Right kidney (tissue), 1 donor: ENCODE measurements at regions not wholly inside any gene's neighbourhood (a gene's known extent, or its start where the extent isn't known, plus 50 kb on each side); places are given as distances from the start of the nearest gene placed in this dataset.
"Not testable (repeated sequence)": the region's sequence is repeated elsewhere in the genome, so short reads cannot be mapped to it uniquely, and the experiment has no call there.

ENCODE experiments used
- DNase-seq: peaks from one replicate; pipeline ENCODE4 v3.0.0-alpha.2; 2016

- no peak for DNase-seq
These were observed 215.4 kb upstream of the PRSS1 start for GRCh38 chr7:142533920-142534319.

- DNase-seq: no peak
These were observed 219.7 kb upstream of the PRSS1 start for GRCh38 chr7:142529591-142529990.

DNA sequence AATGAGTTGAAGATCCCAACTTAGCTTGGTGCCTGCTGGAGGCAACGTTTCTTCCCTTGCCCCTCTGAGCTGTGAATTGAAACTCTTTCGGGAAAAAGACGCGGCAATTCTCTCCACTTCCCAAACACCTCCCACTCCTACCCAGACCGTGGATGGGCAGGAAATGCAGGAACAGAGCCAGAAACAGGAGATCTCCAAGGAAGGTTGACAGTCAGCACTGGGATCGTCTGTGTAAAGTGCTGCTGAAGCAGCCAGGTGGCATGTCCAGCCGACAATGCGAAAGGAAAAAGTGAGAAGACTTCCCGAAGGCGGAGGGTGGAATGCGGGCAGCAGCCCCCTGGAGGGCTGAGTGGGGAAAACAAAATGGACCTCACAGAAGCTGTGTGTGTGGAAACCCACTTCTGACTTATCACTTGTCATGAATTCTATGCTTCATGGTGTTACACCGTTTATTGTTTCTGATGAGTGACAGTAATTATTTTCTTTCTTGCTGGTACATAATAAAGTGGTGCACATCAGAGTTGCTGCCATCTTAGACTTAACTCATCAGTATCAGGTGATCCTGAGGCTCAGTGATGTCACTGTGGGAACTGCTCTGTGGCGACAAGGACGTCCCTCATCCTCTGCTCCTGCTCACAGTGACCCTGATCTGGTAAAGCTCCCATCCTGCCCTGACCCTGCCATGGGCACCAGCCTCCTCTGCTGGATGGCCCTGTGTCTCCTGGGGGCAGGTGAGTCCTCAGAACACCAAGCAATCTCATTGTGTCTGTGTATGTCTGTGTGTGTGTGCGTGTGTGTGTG, 220.5 kb upstream of the PRSS1 start:
- no peak for DNase-seq

- DNase-seq: no peak
These were observed 225.3 kb upstream of the PRSS1 start for GRCh38 chr7:142523821-142524460.

DNA sequence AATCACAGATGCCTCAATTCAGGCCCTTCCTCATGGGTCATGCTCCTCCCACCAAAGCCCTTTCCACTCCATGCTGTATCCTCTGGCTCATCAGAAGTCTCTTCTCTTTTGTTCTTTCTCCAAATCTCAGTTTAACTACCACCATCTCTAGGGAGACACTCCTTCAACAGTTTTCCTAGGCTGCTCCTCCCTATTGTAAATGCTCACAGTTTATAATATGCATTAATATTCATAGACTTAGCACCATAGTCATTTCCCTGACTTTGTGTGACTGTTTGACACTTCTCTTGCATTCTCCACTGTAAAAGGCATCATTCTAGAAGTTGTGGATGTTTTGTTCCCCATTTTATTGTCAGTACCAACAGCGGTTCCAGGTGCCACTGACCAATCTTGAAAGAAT, 226.5 kb upstream of the PRSS1 start:
- no peak for DNase-seq

DNA sequence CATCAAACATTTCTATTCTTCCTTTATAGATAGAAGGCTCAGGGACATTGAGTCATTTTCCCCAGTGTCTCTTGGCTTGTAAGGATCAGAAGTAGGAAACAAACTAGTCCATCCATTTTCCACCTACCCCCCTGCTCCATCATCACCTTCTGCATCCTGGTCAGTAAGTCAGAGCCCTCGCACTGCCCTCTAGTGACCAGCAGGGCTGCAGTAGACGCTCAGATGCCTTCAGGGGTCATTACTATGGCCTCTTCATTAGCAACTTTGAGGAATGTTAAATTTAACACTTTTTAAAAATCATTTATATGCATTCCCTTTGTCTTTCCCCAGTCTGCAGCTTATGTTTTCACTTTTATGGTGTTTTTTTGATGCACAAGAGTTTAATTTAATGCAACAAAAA, 228.4 kb upstream of the PRSS1 start:
- DNase-seq: not testable (repeated sequence)

DNA sequence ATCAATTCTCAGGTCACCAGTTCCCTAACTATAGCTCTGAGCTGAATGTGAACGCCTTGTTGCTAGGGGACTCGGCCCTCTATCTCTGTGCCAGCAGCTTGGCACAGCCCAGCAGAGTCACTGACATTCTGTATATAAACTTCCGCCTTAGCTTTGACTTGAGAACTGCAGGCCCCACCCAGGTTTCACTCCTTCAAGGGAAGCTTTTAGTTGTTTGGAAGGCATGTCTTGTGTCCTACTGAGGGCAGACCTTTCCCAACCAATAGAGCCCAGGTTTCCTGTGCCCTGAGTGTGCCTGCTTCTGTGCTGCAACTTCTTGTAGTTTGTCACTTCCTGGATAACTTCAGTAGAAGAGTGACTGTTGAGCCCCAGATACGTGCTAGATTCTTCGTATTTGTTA, 228.8 kb upstream of the PRSS1 start:
- not testable (repeated sequence) for DNase-seq

- DNase-seq: no peak
These were observed 229.9 kb upstream of the PRSS1 start for GRCh38 chr7:142519079-142520078.

GRCh38 chr7:142516038-142516501, 233.2 kb upstream of the PRSS1 start:
- peak; percentile 34 for DNase-seq

DNA sequence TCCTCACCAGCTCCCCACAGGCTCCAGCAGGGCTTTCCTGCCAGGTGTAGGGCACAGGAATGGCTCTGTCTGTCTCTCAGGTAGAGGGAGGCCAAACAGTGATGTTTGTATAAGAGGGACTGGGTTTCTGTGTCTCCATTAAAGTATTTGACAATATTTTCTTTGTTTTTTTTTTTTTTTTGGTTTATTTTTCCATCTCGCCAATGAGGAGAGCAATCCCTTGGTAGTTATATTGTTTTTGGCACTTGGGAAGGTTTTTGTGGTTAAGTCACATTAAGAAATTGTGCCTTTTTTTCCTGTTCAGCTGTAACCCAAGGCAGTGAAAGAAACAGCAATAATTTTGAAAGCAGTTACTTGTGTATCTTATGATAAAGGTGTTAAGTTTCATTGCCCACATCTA, 234.6 kb upstream of the PRSS1 start:
- DNase-seq: not testable (repeated sequence)

DNA sequence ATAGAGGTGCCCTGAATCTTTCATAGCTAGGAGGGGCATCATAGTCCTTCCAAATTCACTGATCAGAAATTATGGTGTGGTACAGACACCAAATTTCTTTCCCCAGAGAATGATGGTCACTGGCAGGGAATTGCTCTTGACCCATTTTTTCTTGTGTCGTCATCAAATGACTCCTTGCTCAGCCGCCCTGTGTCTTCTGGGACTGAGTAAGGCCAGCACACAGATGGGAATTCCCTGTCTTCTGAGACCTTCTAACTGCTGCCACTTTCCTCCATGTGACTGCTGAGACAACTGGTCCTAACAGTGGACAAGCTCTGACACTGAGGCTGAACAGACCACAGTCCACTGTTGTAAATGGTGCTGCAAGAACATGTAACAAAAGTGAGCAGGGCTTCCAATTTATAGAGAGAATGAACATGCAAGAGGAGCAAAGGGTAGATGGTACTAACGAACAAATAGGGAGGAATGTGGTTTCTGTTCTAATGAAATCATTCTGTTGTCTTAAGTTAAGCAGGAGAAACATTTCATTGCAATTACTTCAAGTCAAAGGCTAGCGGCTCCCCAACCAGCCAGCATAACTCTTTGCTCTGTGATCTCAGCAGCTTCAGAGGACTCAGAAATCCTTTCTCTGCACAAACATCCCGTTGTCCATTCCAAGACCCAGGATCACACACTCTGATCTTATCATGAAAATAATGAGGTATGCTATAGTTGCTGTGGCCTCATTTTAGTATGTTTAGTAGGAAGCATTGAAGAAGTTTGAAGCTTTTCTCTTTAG, 235.9 kb upstream of the PRSS1 start:
- no peak for DNase-seq

DNA sequence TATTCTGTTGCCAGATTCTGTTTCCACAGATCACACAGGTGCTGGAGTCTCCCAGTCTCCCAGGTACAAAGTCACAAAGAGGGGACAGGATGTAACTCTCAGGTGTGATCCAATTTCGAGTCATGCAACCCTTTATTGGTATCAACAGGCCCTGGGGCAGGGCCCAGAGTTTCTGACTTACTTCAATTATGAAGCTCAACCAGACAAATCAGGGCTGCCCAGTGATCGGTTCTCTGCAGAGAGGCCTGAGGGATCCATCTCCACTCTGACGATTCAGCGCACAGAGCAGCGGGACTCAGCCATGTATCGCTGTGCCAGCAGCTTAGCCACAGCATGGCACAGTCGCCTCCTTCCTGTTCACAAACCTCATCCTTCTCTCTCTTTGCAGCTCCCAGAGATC, 237.5 kb upstream of the PRSS1 start:
- DNase-seq: no peak

DNA sequence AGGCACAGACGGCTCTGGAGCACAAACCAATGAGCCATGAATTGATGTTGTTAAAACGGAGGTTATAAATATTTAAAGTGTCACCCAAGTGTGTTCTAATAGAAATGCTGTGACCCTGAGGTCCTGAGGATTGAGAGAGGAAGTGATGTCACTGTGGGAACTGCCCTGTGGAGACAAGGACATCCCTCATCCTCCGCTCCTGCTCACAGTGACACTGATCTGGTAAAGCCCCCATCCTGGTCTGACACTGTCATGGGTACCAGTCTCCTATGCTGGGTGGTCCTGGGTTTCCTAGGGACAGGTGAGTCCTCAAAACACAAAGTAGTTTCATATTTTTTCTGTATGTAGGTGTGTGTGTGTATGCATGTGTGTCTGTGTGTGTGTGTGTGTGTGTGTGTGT, 237.9 kb upstream of the PRSS1 start:
- DNase-seq: no peak

DNA sequence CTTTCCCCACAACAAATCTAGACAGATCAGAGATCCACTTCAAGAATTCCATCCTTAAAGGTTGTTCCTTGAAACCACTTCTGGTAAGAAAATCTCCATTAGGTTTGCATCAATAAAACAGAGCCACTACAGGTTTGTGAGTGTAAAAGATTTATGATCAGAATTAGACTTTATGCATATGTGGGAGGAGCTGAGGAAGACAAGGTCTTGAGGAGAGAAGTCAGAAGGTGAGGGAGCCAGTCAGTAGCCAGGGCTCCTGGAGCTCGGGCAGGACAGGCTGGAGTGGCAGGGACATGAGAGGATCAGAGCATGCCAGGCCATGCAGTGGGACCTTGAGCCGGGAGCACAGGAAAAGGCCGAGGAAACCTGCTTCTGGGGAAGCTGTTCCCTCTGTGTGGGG, 240.0 kb upstream of the PRSS1 start:
- DNase-seq: not testable (repeated sequence)

GRCh38 chr7:142508251-142508650, 241.0 kb upstream of the PRSS1 start:
- no peak for DNase-seq

GRCh38 chr7:142507799-142508198, 241.5 kb upstream of the PRSS1 start:
- no peak for DNase-seq

- not testable (repeated sequence) for DNase-seq
These were observed 242.2 kb upstream of the PRSS1 start for GRCh38 chr7:142507066-142507465.

- DNase-seq: no peak
These were observed 242.7 kb upstream of the PRSS1 start for GRCh38 chr7:142506601-142507000.

GRCh38 chr7:142503949-142504348, 245.3 kb upstream of the PRSS1 start:
- not testable (repeated sequence) for DNase-seq

DNA sequence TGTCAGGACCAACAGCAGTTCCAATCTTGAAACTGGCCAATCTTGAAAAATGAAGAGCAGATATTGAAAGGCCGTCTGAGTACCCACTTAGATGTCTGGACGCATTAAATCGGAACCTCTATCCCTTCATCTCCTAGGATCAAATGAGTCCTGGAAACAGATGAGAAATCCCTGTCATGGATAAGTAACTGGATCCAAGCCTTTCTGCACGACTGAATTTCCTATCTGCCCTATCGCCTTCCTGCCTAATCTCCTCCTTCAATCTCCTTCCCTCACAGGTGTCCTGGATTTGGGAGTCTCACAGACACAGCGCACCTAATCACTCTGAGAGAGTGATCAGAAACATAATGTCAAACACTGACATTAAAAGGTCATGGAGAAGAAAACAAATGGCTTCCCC, 245.2 kb upstream of the PRSS58 start:
- no peak for DNase-seq

DNA sequence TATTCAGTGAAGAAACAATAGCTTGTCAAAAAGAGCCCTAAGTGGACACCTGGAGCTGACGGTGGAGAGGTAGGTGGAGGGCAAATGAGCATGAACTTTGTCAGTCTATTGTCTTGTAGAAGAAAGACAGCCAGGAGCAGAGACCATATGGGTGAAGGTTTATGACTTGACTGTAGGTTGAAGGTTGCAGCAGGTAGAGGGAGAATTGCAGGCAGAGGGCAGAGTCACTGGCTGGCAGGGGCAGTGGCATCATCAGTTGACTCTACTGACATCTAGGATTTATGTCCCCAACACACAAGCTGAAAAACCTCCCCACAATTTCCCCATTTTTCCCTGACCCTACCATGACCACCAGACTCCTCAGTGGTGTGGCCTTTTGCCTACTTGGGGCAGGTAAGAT, 243.6 kb upstream of the PRSS58 start:
- no peak for DNase-seq

- no peak for DNase-seq
These were observed 242.5 kb upstream of the PRSS58 start for GRCh38 chr7:142500366-142500765.
